ENCODE measurements at regions not wholly inside any gene's neighbourhood (a gene's known extent, or its start where the extent isn't known, plus 50 kb on each side); places are given as distances from the start of the nearest gene placed in this dataset.

DNA sequence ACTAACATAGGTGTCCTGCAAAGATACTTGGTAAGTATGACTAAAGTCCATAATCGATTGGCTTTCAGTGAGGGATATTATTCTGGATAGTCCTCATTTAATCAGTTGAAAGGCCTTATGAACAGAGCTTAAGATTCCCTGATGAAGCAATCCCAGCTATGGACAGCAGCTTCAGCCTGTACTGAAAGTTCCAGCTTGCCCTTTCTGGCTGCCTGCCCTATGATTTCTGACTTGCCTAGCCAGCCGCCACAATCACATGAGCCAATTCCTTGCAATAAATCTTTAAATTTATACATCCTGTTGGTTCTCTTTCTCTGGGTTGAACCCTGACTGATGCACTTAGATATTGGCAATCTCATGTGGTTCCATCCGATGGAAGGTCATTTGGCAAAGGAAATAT, 759.0 kb upstream of the API5 start:
- POLR2A ChIA-PET = no interaction called here
- DNase-seq (ENCODE audit: low read depth, low spot score) (no peak), FAIRE-seq (no peak)
- Histone ChIP-seq H3K9me3 (replicated peaks; ENCODE audit: control insufficient read depth, insufficient read depth, low read length) (no peaks in the 10 kb centered on the region), H3K27me3 (ENCODE audit: control insufficient read depth in 2 of 2, insufficient read depth in 2 of 2, low read length in 2 of 2) (no peaks in the 10 kb centered on the region), H2AFZ (ENCODE audit: low read depth, low read length) (no peak overlapping the region), H3K4me2 (ENCODE audit: insufficient read depth, low read length) (no peak overlapping the region), H3K9me1 (replicated peaks; ENCODE audit: control insufficient read depth, extremely low read depth, insufficient read depth, low read length) (no peaks in the 10 kb centered on the region), H4K20me1 (replicated peaks; ENCODE audit: control insufficient read depth, extremely low read depth, insufficient read depth, low read length) (no peaks in the 10 kb centered on the region), H3K36me3 (ENCODE audit: control insufficient read depth in 2 of 2, extremely low read depth in 1 of 2, insufficient read depth in 2 of 2, low read length in 2 of 2) (no peaks in the 10 kb centered on the region), H3K79me2 (ENCODE audit: control insufficient read depth, insufficient read depth, low read length) (no peaks in the 10 kb centered on the region), H3K4me3 (replicated peaks in 1 of 3; ENCODE audit: insufficient read depth in 1 of 3, low read depth in 1 of 3, low read length in 3 of 3) (no peak overlapping the region), H3K27ac (ENCODE audit: insufficient read depth, low read depth, low read length) (no peak overlapping the region), H3K9ac (replicated peaks; ENCODE audit: extremely low read depth, insufficient read depth, low read length) (no peak overlapping the region), H3K4me1 (ENCODE audit: control insufficient read depth, extremely low read depth, insufficient read depth, low read length) (no peaks in the 10 kb centered on the region)
- no peak for TF ChIP-seq MYC (IDR thresholded peaks at IDR 0.05; ENCODE audit: low read depth, low read length)
- TF ChIP-seq, protein P1, sequence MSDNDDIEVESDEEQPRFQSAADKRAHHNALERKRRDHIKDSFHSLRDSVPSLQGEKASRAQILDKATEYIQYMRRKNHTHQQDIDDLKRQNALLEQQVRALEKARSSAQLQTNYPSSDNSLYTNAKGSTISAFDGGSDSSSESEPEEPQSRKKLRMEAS (IDR thresholded peaks at IDR 0.05; ENCODE audit: insufficient read depth, insufficient read length) = no peak
- TF ChIP-seq GATA2 (IDR thresholded peaks at IDR 0.05; ENCODE audit: insufficient read depth, insufficient read length, low read depth, low read length) = no peak
- TF ChIP-seq POLR2AphosphoS5 (IDR thresholded peaks at IDR 0.05; ENCODE audit: insufficient read depth, low read depth, low read length) = no peak
- no peak for TF ChIP-seq EZH2 (IDR thresholded peaks at IDR 0.05; ENCODE audit: borderline replicate concordance, low read depth, low read length, severe bottlenecking)
- CTCF ChIA-PET = no interaction called here
- dilution Hi-C loops (cut with MboI; ENCODE audit: extremely low pct_ligation_motif_present, low sequenced_read_pairs) (no loop called here), intact Hi-C loops (cut with micrococcal nuclease) (no loop called here)
- BruUV-seq (replicated peaks) = no TSS peak

DNA sequence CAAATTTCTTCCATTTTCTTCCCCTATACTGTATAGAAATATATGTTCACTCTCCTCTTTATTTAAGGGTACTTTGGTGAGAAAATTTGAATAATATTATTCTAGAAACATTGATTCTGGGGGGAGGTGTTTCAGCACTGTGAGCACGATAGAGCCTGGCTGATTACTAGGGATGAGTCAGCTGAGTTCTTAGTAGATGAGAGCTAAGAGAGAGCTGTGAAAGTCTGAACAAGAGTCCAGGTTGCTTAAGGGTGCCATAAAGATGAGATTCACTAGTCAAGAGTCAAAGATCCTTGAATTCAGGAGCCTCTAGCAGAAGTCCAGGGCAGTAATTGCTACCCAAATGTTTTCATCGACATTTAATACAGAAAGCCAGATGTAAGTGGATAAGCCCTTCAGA, 756.6 kb upstream of the API5 start:
- BruUV-seq (replicated peaks) = no TSS peak
- Histone ChIP-seq H3K4me1 (ENCODE audit: control insufficient read depth, extremely low read depth, insufficient read depth, low read length) (no peaks in the 10 kb centered on the region), H4K20me1 (replicated peaks; ENCODE audit: control insufficient read depth, extremely low read depth, insufficient read depth, low read length) (no peaks in the 10 kb centered on the region), H3K36me3 (ENCODE audit: control insufficient read depth in 2 of 2, extremely low read depth in 1 of 2, insufficient read depth in 2 of 2, low read length in 2 of 2) (no peaks in the 10 kb centered on the region), H3K4me3 (replicated peaks in 1 of 3; ENCODE audit: insufficient read depth in 1 of 3, low read depth in 1 of 3, low read length in 3 of 3) (no peak overlapping the region), H3K9ac (replicated peaks; ENCODE audit: extremely low read depth, insufficient read depth, low read length) (no peak overlapping the region), H3K27me3 (ENCODE audit: control insufficient read depth in 2 of 2, insufficient read depth in 2 of 2, low read length in 2 of 2) (no peaks in the 10 kb centered on the region), H3K9me1 (replicated peaks; ENCODE audit: control insufficient read depth, extremely low read depth, insufficient read depth, low read length) (no peaks in the 10 kb centered on the region), H3K79me2 (ENCODE audit: control insufficient read depth, insufficient read depth, low read length) (no peaks in the 10 kb centered on the region), H3K9me3 (replicated peaks; ENCODE audit: control insufficient read depth, insufficient read depth, low read length) (no peaks in the 10 kb centered on the region), H3K27ac (ENCODE audit: insufficient read depth, low read depth, low read length) (no peak overlapping the region), H2AFZ (ENCODE audit: low read depth, low read length) (no peak overlapping the region), H3K4me2 (ENCODE audit: insufficient read depth, low read length) (no peak overlapping the region)
- POLR2A ChIA-PET = no interaction called here
- no peak for FAIRE-seq
- DNase-seq (ENCODE audit: low read depth, low spot score) = no peak
- dilution Hi-C loops (cut with MboI; ENCODE audit: extremely low pct_ligation_motif_present, low sequenced_read_pairs) (no loop called here), intact Hi-C loops (cut with micrococcal nuclease) (no loop called here)
- no peak for TF ChIP-seq MYC (IDR thresholded peaks at IDR 0.05; ENCODE audit: low read depth, low read length)
- no peak for TF ChIP-seq POLR2AphosphoS5 (IDR thresholded peaks at IDR 0.05; ENCODE audit: insufficient read depth, low read depth, low read length)
- TF ChIP-seq, protein P2, sequence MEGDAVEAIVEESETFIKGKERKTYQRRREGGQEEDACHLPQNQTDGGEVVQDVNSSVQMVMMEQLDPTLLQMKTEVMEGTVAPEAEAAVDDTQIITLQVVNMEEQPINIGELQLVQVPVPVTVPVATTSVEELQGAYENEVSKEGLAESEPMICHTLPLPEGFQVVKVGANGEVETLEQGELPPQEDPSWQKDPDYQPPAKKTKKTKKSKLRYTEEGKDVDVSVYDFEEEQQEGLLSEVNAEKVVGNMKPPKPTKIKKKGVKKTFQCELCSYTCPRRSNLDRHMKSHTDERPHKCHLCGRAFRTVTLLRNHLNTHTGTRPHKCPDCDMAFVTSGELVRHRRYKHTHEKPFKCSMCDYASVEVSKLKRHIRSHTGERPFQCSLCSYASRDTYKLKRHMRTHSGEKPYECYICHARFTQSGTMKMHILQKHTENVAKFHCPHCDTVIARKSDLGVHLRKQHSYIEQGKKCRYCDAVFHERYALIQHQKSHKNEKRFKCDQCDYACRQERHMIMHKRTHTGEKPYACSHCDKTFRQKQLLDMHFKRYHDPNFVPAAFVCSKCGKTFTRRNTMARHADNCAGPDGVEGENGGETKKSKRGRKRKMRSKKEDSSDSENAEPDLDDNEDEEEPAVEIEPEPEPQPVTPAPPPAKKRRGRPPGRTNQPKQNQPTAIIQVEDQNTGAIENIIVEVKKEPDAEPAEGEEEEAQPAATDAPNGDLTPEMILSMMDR (IDR thresholded peaks at IDR 0.05; ENCODE audit: extremely low read depth in 1 of 2, insufficient read depth in 1 of 2, low read depth in 1 of 2, low read length in 2 of 2) = no peak
- TF ChIP-seq GATA2 (IDR thresholded peaks at IDR 0.05; ENCODE audit: insufficient read depth, insufficient read length, low read depth, low read length) = no peak
- no peak for TF ChIP-seq POLR2A (IDR thresholded peaks at IDR 0.05; ENCODE audit: low read depth, low read length)
- TF ChIP-seq, protein P1 (IDR thresholded peaks at IDR 0.05; ENCODE audit: insufficient read depth, insufficient read length) = no peak
- no peak for TF ChIP-seq FOS (IDR thresholded peaks at IDR 0.05; ENCODE audit: borderline replicate concordance, insufficient read depth, low read length)
- TF ChIP-seq JUN (IDR thresholded peaks at IDR 0.05; ENCODE audit: borderline replicate concordance, insufficient read depth, insufficient read length, low read depth) = no peak
- CTCF ChIA-PET = no interaction called here

Data from endothelial cell of umbilical vein (primary cell).